ENCODE measurements at regions not wholly inside any gene's neighbourhood (a gene's known extent, or its start where the extent isn't known, plus 50 kb on each side); places are given as distances from the start of the nearest gene placed in this dataset.
"Not testable (repeated sequence)": the region's sequence is repeated elsewhere in the genome, so short reads cannot be mapped to it uniquely, and the experiment has no call there.

DNA sequence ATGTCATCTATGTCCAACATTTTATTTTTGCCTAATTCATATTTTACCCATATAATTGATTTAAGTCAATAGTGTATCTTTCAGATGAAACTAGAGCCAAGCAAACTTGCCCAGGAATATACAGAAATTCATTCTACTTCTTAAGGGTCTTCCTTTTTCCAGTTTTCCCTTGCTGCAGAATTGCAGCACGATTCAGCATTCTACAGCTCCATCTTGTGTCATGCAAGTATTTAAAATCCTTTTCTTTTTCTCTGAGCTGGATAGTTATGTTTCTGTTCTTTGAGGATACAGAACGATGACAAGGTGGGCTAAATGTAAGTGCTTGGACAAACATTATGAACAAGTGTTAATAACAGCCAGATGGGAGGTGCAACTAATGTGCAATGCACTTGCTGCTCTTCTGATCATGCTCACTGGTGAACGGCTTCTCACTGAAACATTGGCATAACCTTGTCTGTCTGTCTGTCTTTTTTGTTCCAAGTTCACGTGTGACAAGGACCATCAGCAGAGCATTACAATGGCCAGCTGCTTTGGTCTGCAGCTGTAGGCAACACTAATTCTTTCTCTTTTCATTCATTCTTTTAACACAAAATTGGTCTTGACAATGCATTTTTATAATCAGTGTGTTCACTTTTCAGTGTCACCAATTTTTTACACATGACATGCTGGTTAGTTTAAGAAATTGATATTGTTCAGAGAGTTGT is 1821.7 kb downstream of the ARAP2 start:
- Mint-ChIP-seq H3K36me3 (ENCODE audit: insufficient read depth) (no peaks in the 10 kb centered on the region), H3K4me1 (no peaks in the 10 kb centered on the region), H3K27me3 (no peaks in the 10 kb centered on the region), H3K27ac (ENCODE audit: low read depth) (no peak overlapping the region), H3K9me3 (peaks cover 15% of the 10 kb centered on the region), H3K4me3 (no peak overlapping the region)
- no peak for ATAC-seq (replicated peaks; ENCODE audit: extremely low read depth, poor library complexity, severe bottlenecking)
- no peak for DNase-seq (ENCODE audit: low spot score in 2 of 2)

- Mint-ChIP-seq H3K4me1 (no peaks in the 10 kb centered on the region), H3K9me3 (peaks cover 11% of the 10 kb centered on the region), H3K27ac (ENCODE audit: low read depth) (no peak overlapping the region), H3K27me3 (no peaks in the 10 kb centered on the region), H3K36me3 (ENCODE audit: insufficient read depth) (no peaks in the 10 kb centered on the region), H3K4me3 (no peak overlapping the region)
- no peak for DNase-seq (ENCODE audit: low spot score in 2 of 2)
- ATAC-seq (replicated peaks; ENCODE audit: extremely low read depth, poor library complexity, severe bottlenecking), result no peak
These were observed 1811.6 kb downstream of the ARAP2 start for GRCh38 chr4:34432706-34433105.

DNA sequence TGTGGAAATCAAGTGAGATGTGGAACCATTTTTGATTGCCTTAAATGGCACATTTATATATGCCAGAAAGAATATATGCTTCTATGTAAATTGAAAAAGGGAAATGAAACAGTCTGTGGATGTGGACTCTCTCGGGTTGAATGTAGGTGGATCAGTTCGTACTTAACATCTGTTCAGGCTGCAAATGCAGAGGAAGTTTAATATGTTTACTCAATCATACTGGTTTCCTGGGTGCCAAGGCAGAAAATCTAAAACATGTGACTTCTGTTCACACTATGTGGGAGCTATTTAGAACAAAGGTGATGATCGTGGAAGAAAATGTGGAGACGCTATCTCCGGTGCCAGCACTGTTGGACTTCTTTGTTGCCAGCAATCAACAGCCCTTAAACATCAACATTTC is 1809.9 kb downstream of the ARAP2 start:
- not testable (repeated sequence) for H3K9me3 Mint-ChIP-seq; DNase-seq (ENCODE audit: low spot score in 2 of 2); H3K36me3 Mint-ChIP-seq (ENCODE audit: insufficient read depth); H3K27ac Mint-ChIP-seq (ENCODE audit: low read depth); ATAC-seq (replicated peaks; ENCODE audit: extremely low read depth, poor library complexity, severe bottlenecking); H3K27me3 Mint-ChIP-seq; H3K4me1 Mint-ChIP-seq; H3K4me3 Mint-ChIP-seq

- Mint-ChIP-seq H3K4me1 (no peaks in the 10 kb centered on the region), H3K27ac (ENCODE audit: low read depth) (no peak overlapping the region), H3K4me3 (no peak overlapping the region), H3K36me3 (ENCODE audit: insufficient read depth) (no peaks in the 10 kb centered on the region), H3K27me3 (no peaks in the 10 kb centered on the region), H3K9me3 (peaks cover 24% of the 10 kb centered on the region)
- ATAC-seq (replicated peaks; ENCODE audit: extremely low read depth, poor library complexity, severe bottlenecking), result no peak
- no peak for DNase-seq (ENCODE audit: low spot score in 2 of 2)
These were observed 1780.1 kb downstream of the ARAP2 start for GRCh38 chr4:34464196-34464595.

DNA sequence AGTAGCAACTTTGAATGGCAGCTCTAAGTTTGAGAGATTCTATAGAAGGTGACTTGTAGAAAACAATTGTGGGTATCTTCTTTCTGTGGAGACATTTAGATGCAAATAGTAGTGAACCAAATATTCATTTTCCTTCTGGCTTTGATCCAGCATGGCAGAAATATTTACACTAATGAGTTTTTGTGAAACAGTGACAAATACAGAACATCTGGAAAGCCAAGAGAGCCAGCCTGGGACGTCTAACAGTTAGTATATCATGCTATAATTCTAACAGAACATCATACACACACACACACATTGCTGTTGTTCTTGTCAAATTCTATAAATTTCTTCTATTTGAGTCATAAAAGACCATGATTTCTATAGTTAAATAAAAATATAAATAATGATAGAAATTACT is 1777.9 kb downstream of the ARAP2 start:
- H3K4me3 Mint-ChIP-seq, result no peak overlapping the region
- H3K9me3 Mint-ChIP-seq, result peaks cover 16% of the 10 kb centered on the region
- no peaks in the 10 kb centered on the region for H3K36me3 Mint-ChIP-seq (ENCODE audit: insufficient read depth)
- no peak overlapping the region for H3K27ac Mint-ChIP-seq (ENCODE audit: low read depth)
- ATAC-seq (replicated peaks; ENCODE audit: extremely low read depth, poor library complexity, severe bottlenecking) (no peak), DNase-seq (ENCODE audit: low spot score in 2 of 2) (no peak)
- no peaks in the 10 kb centered on the region for H3K4me1 Mint-ChIP-seq
- H3K27me3 Mint-ChIP-seq, result no peaks in the 10 kb centered on the region

DNA sequence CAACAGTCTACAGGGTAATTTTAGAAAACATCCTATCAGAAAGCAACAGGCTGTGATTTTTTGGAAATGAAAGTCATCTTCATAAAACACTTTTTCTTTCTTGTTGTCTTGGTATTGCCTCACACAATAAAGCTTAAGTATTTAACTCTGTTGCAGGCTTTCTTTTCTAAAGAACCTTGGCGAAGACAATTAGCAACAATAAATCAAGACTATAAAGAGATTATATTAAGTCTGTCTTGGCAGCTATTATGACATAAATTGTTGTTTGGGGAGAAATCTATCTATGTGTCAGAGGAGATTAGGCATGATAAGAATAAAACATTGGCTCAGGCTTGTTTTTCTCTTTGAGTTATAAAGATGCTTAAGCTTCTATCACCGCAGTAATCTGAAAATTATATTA is 1774.8 kb downstream of the ARAP2 start:
- no peak for ATAC-seq (replicated peaks; ENCODE audit: extremely low read depth, poor library complexity, severe bottlenecking)
- peaks cover 20% of the 10 kb centered on the region for H3K9me3 Mint-ChIP-seq
- H3K36me3 Mint-ChIP-seq (ENCODE audit: insufficient read depth), result no peaks in the 10 kb centered on the region
- H3K27ac Mint-ChIP-seq (ENCODE audit: low read depth), result no peak overlapping the region
- DNase-seq (ENCODE audit: low spot score in 2 of 2), result no peak
- H3K27me3 Mint-ChIP-seq, result no peaks in the 10 kb centered on the region
- H3K4me1 Mint-ChIP-seq, result no peaks in the 10 kb centered on the region
- H3K4me3 Mint-ChIP-seq, result no peak overlapping the region

- ATAC-seq (replicated peaks; ENCODE audit: extremely low read depth, poor library complexity, severe bottlenecking) (no peak), DNase-seq (ENCODE audit: low spot score in 2 of 2) (no peak)
- Mint-ChIP-seq H3K4me3 (no peak overlapping the region), H3K9me3 (peaks cover 16% of the 10 kb centered on the region), H3K36me3 (ENCODE audit: insufficient read depth) (no peaks in the 10 kb centered on the region), H3K4me1 (no peaks in the 10 kb centered on the region), H3K27me3 (no peaks in the 10 kb centered on the region), H3K27ac (ENCODE audit: low read depth) (no peak overlapping the region)
These were observed 1759.1 kb downstream of the ARAP2 start for GRCh38 chr4:34485252-34485651.

GRCh38 chr4:34486461-34487363 is 1757.6 kb downstream of the ARAP2 start:
- ATAC-seq (replicated peaks; ENCODE audit: extremely low read depth, poor library complexity, severe bottlenecking), result no peak
- H3K4me1 Mint-ChIP-seq, result no peaks in the 10 kb centered on the region
- DNase-seq (ENCODE audit: low spot score in 2 of 2), result no peak

DNA sequence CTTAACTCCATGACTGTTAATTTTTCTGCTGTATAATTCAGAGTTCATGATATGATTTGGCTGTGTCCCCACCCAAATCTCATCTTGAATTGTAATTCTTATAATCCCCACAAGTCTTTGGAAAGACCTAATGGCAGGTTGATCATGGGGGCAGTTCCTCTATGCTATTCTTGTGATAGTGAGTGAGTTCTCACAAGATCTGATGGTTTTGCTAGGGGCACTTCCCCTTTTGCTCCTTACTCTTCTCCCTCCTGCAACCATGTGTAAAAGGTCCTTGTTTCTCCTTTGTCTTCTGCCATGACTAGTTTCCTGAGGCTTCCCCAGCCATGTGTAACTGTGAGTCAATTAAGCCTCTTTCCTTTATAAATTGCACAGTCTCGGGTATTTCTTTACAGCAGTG is 1751.9 kb downstream of the ARAP2 start:
- no peak overlapping the region for H3K4me3 Mint-ChIP-seq
- no peaks in the 10 kb centered on the region for H3K4me1 Mint-ChIP-seq
- DNase-seq (ENCODE audit: low spot score in 2 of 2) (no peak), ATAC-seq (replicated peaks; ENCODE audit: extremely low read depth, poor library complexity, severe bottlenecking) (no peak)
- H3K27me3 Mint-ChIP-seq, result no peaks in the 10 kb centered on the region
- no peak overlapping the region for H3K27ac Mint-ChIP-seq (ENCODE audit: low read depth)
- H3K36me3 Mint-ChIP-seq (ENCODE audit: insufficient read depth), result no peaks in the 10 kb centered on the region
- peaks cover 21% of the 10 kb centered on the region for H3K9me3 Mint-ChIP-seq

More at GRCh38 chr4:34486461-34487363, 1757.6 kb downstream of the ARAP2 start:
- Mint-ChIP-seq H3K36me3 (ENCODE audit: insufficient read depth) (no peaks in the 10 kb centered on the region), H3K27me3 (no peaks in the 10 kb centered on the region), H3K9me3 (peaks cover 16% of the 10 kb centered on the region), H3K4me3 (no peak overlapping the region), H3K27ac (ENCODE audit: low read depth) (no peak overlapping the region)

DNA sequence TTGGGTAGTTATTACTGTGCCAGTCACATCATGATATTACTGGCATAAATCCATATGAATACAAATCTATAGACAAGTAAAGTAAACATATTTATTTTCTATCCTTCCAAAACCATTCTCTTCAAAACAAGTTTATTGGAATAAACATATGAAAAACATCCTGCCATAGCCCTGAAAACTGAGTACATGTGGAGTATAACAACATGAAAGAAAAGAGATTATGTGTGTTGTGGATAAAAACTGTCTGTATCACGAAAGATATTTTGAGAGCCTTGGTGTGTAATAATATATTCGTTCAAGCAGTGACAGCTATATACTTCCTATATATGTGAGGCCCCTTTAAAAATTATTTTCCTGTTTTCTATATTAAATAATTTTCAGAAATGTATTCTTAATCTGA is 1742.2 kb downstream of the ARAP2 start:
- no peak for ATAC-seq (replicated peaks; ENCODE audit: extremely low read depth, poor library complexity, severe bottlenecking)

GRCh38 chr4:34504731-34505130 is 1739.6 kb downstream of the ARAP2 start:
- H3K27me3 Mint-ChIP-seq; H3K36me3 Mint-ChIP-seq (ENCODE audit: insufficient read depth); H3K4me3 Mint-ChIP-seq; ATAC-seq (replicated peaks; ENCODE audit: extremely low read depth, poor library complexity, severe bottlenecking); H3K4me1 Mint-ChIP-seq; H3K27ac Mint-ChIP-seq (ENCODE audit: low read depth); H3K9me3 Mint-ChIP-seq; DNase-seq (ENCODE audit: low spot score in 2 of 2): not testable (repeated sequence)

More for the DNA sequence above, 1742.2 kb downstream of the ARAP2 start:
- Mint-ChIP-seq H3K27ac (ENCODE audit: low read depth) (no peak overlapping the region), H3K9me3 (no peaks in the 10 kb centered on the region), H3K4me3 (no peak overlapping the region), H3K4me1 (no peaks in the 10 kb centered on the region), H3K27me3 (no peaks in the 10 kb centered on the region), H3K36me3 (ENCODE audit: insufficient read depth) (no peaks in the 10 kb centered on the region)
- no peak for DNase-seq (ENCODE audit: low spot score in 2 of 2)

GRCh38 chr4:34506511-34507092 is 1737.7 kb downstream of the ARAP2 start:
- not testable (repeated sequence) for H3K27me3 Mint-ChIP-seq; H3K4me3 Mint-ChIP-seq; ATAC-seq (replicated peaks; ENCODE audit: extremely low read depth, poor library complexity, severe bottlenecking)

GRCh38 chr4:34512616-34513015 is 1731.7 kb downstream of the ARAP2 start:
- Mint-ChIP-seq H3K36me3 (ENCODE audit: insufficient read depth) (no peaks in the 10 kb centered on the region), H3K9me3 (peaks cover 16% of the 10 kb centered on the region), H3K4me1 (no peaks in the 10 kb centered on the region), H3K4me3 (no peak overlapping the region), H3K27ac (ENCODE audit: low read depth) (no peak overlapping the region), H3K27me3 (no peaks in the 10 kb centered on the region)
- ATAC-seq (replicated peaks; ENCODE audit: extremely low read depth, poor library complexity, severe bottlenecking), result no peak
- no peak for DNase-seq (ENCODE audit: low spot score in 2 of 2)

More at GRCh38 chr4:34506511-34507092, 1737.7 kb downstream of the ARAP2 start:
- H3K9me3 Mint-ChIP-seq; H3K27ac Mint-ChIP-seq (ENCODE audit: low read depth); H3K4me1 Mint-ChIP-seq; DNase-seq (ENCODE audit: low spot score in 2 of 2); H3K36me3 Mint-ChIP-seq (ENCODE audit: insufficient read depth): not testable (repeated sequence)
